GM12878 (cell line): ENCODE measurements at regions not wholly inside any gene's neighbourhood (a gene's known extent, or its start where the extent isn't known, plus 50 kb on each side); places are given as distances from the start of the nearest gene placed in this dataset.

Experiments used
- ATAC-seq: fragments of 200-7000 bp; cut with Tn5 transposase; 3 replicates; pipeline ENCODE4 v1.9.1; 2020; ENCODE audit warnings: mild to moderate bottlenecking, moderate library complexity
- BruUV-seq: library from RNA; stranded (reverse); fragments of 400-500 nt; replicated peaks from 2 replicates; lab custom pipeline; 2021; lab: Mats Ljungman, UMichigan
- CTCF ChIA-PET: fragments of 300-600 bp; sonication (Branson Sonifier 250); formaldehyde crosslinking; extraction: SDS; loops from one replicate; lab custom pipeline; 2021; ENCODE audit warnings: inconsistent platforms; lab: Yijun Ruan, JAX
- POLR2A ChIA-PET: fragments of 350-600 bp; formaldehyde crosslinking; extraction: SDS; loops from one replicate; lab custom pipeline; 2021; ENCODE audit warnings: inconsistent platforms; lab: Charles Lee
- RAD21 ChIA-PET: fragments of 300-600 bp; sonication (Branson Sonifier 250); formaldehyde crosslinking; loops from one replicate; lab custom pipeline; 2023; ENCODE audit warnings: antibody characterized with exemption; ENCODE audit not compliant: unreplicated experiment; lab: Charles Lee
- SMC1A ChIA-PET: fragments of 300-600 bp; sonication (Branson Sonifier 250); formaldehyde crosslinking; loops from one replicate; lab custom pipeline; 2023; ENCODE audit not compliant: unreplicated experiment, uncharacterized antibody; lab: Charles Lee
- DNase-seq: peaks from one replicate; pipeline ENCODE4 v3.0.0-alpha.2; 2011; ENCODE audit warnings: low read depth, low spot score
- FAIRE-seq: peaks from 3 replicates; lab custom pipeline; 2011; peaks lifted over from hg19 to GRCh38; lab: Jason Lieb, UNC
- H2AFZ ChIP-seq: 2 replicates; pipeline ENCODE4 v1.6.0; 2011; ENCODE audit warnings: low read depth, low read length, control low read depth; ENCODE audit not compliant: control insufficient read depth
- H3K27ac ChIP-seq: 2 replicates; pipeline ENCODE4 v1.5.1; 2011; ENCODE audit warnings: control low read depth; ENCODE audit not compliant: control insufficient read depth, insufficient read depth
- H3K27me3 ChIP-seq, 2 experiments: replicated peaks in 1 of 2; 2 replicates each; pipeline versions ENCODE4 v1.6.0 to v1.6.1; 2011; ENCODE audit warnings: low read length in 1 of 2; ENCODE audit not compliant: control insufficient read depth in 2 of 2, insufficient read depth in 2 of 2
- H3K36me3 ChIP-seq, 2 experiments: 2 replicates each; pipeline ENCODE4 v1.5.1; 2011; ENCODE audit warnings: low read length in 1 of 2; ENCODE audit not compliant: control insufficient read depth in 2 of 2, insufficient read depth in 2 of 2
- H3K4me1 ChIP-seq: 2 replicates; pipeline ENCODE4 v1.6.1; 2011; ENCODE audit warnings: mild to moderate bottlenecking, low read length, moderate library complexity, mixed read lengths; ENCODE audit not compliant: control insufficient read depth, insufficient read depth
- H3K4me2 ChIP-seq: 2 replicates; pipeline ENCODE4 v1.6.0; 2011; ENCODE audit warnings: control low read depth; ENCODE audit not compliant: control insufficient read depth, insufficient read depth
- H3K4me3 ChIP-seq: fragments of 200-600 bp; sonication (generic); 2 replicates; pipeline ENCODE4 v1.5.1; 2016
- H3K79me2 ChIP-seq: 2 replicates; pipeline ENCODE4 v1.6.0; 2011; ENCODE audit warnings: low read length; ENCODE audit not compliant: control insufficient read depth, insufficient read depth
- H3K9ac ChIP-seq: 2 replicates; pipeline ENCODE4 v1.8.0; 2011; ENCODE audit warnings: low read length, control low read depth, mixed read lengths; ENCODE audit not compliant: control insufficient read depth, insufficient read depth
- H3K9me3 ChIP-seq: replicated peaks from 3 replicates; pipeline ENCODE4 v1.5.1; 2011; ENCODE audit warnings: mild to moderate bottlenecking, low read length; ENCODE audit not compliant: control insufficient read depth, insufficient read depth
- H4K20me1 ChIP-seq: 2 replicates; pipeline ENCODE4 v1.6.0; 2011; ENCODE audit not compliant: control insufficient read depth, insufficient read depth
- ATF7 ChIP-seq: fragments of 450-650 bp; IDR thresholded peaks from 2 replicates; pipeline ENCODE4 v1.6.1; 2016; ENCODE audit warnings: low read depth, mild to moderate bottlenecking
- BHLHE40 ChIP-seq, 2 experiments: fragments of 450-650 bp in 1 of 2; IDR thresholded peaks; 2 replicates each; pipeline ENCODE4 v1.6.1; 2011 to 2017; ENCODE audit warnings: low read depth in 2 of 2, borderline replicate concordance in 1 of 2, improper control_type of control experiment in 1 of 2, low read length in 1 of 2, mild to moderate bottlenecking in 1 of 2
- IKZF1 ChIP-seq: fragments of 450-650 bp; conservative IDR thresholded peaks from 2 replicates; pipeline ENCODE4 v1.6.1; 2017; ENCODE audit warnings: antibody characterized with exemption, mild to moderate bottlenecking
- IKZF2 ChIP-seq, 2 experiments: fragments of 450-650 bp; IDR thresholded peaks; 2 replicates each; pipeline ENCODE4 v1.6.1; 2017; ENCODE audit warnings: mild to moderate bottlenecking in 2 of 2, moderate library complexity in 2 of 2
- MTA2 ChIP-seq: fragments of 450-650 bp; IDR thresholded peaks from 2 replicates; pipeline ENCODE4 v1.6.1; 2016; ENCODE audit warnings: low read depth, mild to moderate bottlenecking, moderate library complexity
- POLR2A ChIP-seq: IDR thresholded peaks from 2 replicates; pipeline ENCODE4 v1.6.1; 2011; ENCODE audit warnings: low read depth, mild to moderate bottlenecking, low read length
- POLR2AphosphoS2 ChIP-seq: IDR thresholded peaks from 2 replicates; pipeline ENCODE4 v1.6.1; 2011; ENCODE audit warnings: low read depth, mild to moderate bottlenecking, low read length, improper control_type of control experiment, moderate library complexity
- RAD51 ChIP-seq: fragments of 450-650 bp; IDR thresholded peaks from 2 replicates; pipeline ENCODE4 v1.6.1; 2016; ENCODE audit warnings: moderate library complexity, mild to moderate bottlenecking, inconsistent platforms
- SREBF2 ChIP-seq: IDR thresholded peaks from 2 replicates; pipeline ENCODE4 v1.6.1; 2012; ENCODE audit warnings: mild to moderate bottlenecking, low read length
- SUPT20H ChIP-seq: IDR thresholded peaks from 2 replicates; pipeline ENCODE4 v1.6.1; 2011; ENCODE audit warnings: low read depth, mild to moderate bottlenecking, low read length, moderate library complexity, borderline replicate concordance; ENCODE audit not compliant: control insufficient read depth
- ZBED1 ChIP-seq: IDR thresholded peaks from 2 replicates; pipeline ENCODE4 v1.6.1; 2016; ENCODE audit warnings: borderline replicate concordance
- ZNF687 ChIP-seq: fragments of 450-650 bp; IDR thresholded peaks from 2 replicates; pipeline ENCODE4 v1.6.1; 2017; ENCODE audit warnings: mild to moderate bottlenecking, moderate library complexity
- WGBS: methylation state at CpG from one replicate; pipeline ENCODE4 v1.1.6; 2016; ENCODE audit warnings: low lambda C conversion rate; ENCODE audit not compliant: insufficient replicate concordance, insufficient coverage; ENCODE audit errors: missing lambda C conversion rate; 5-methylcytosine and 5-hydroxymethylcytosine counted together
- in situ Hi-C: fragments of 300-500 bp; cut with MboI; formaldehyde crosslinking; loops from 9 replicates; pipeline ENCODE4 v1.14.3; 2018; ENCODE audit warnings: mixed read lengths
- intact Hi-C: fragments of 100-400 bp; cut with micrococcal nuclease; formaldehyde crosslinking; loops from one replicate; pipeline ENCODE4 v1.14.2; 2022; ENCODE audit not compliant: unreplicated experiment
- TF ChIP-seq, protein P1 (sequence below): IDR thresholded peaks from 2 replicates; pipeline ENCODE4 v1.6.1; 2011; ENCODE audit warnings: low read depth, mild to moderate bottlenecking, low read length, moderate library complexity, borderline replicate concordance; ENCODE audit errors: extremely low read depth
- TF ChIP-seq, protein P2 (sequence below): fragments of 450-650 bp; IDR thresholded peaks from 2 replicates; pipeline ENCODE4 v1.6.1; 2017; ENCODE audit warnings: low read depth, mild to moderate bottlenecking, moderate library complexity

DNA sequence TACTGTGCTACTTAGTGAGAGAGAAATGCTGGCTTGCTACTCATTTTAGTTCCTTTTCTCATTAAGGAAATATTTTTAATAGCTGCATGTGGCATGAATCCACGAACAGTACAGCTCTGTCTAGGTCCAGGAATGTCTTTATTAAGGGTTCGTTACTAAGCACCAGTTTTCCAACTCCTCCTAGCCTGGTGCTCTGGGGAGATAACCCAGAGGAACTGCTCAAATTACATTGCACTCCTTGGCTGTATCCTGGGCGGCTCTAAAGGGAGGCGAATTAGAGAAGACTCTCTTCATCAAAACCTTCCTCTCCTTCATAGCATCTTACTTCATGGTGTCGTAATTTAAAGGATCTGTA, 101.3 kb downstream of the PPM1A start (continued):
- TF ChIP-seq, protein P1, sequence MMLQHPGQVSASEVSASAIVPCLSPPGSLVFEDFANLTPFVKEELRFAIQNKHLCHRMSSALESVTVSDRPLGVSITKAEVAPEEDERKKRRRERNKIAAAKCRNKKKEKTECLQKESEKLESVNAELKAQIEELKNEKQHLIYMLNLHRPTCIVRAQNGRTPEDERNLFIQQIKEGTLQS = no peak
- no peak for TF ChIP-seq SUPT20H
- no peak for TF ChIP-seq POLR2A
- TF ChIP-seq, all 136 proteins: peak for 0

DNA sequence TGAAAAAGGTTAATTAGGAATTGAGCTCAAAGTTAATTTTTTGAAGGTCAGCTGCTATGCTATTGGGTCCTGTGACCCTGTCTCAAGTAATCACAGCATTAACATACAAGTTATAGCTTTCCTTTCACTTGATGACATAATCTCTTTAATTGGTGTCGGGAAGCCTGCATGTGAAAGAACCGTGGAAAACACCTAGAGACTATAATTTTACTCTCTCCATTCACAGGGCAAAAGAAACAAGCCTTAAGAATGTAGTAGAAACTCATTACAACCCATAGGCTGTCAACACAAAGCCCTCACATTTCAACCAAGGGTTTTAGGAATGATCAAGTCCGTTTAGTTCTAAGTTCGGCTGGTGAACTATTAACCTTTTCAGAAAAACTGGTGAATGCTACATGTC, 104.4 kb downstream of the PPM1A start:
- Histone ChIP-seq H3K36me3 (no peaks in the 10 kb centered on the region), H3K4me2 (no peak overlapping the region), H3K4me3 (no peak overlapping the region), H3K9me3 (no peaks in the 10 kb centered on the region), H3K9ac (no peak overlapping the region), H3K79me2 (no peaks in the 10 kb centered on the region), H3K27me3 (no peaks in the 10 kb centered on the region), H3K4me1 (no peaks in the 10 kb centered on the region), H4K20me1 (no peaks in the 10 kb centered on the region), H3K27ac (no peak overlapping the region), H2AFZ (peak overlapping the region; percentile 11; the same call in 1 of the 2 replicates)
- intact Hi-C loops (no loop called here), in situ Hi-C loops (loop anchor here (10.0 kb wide), 1 partner anchor 901 kb away; no protein-coding TSS in a partner anchor)
- ChIA-PET RAD21 (interaction anchor here (1.0 to 1.6 kb wide), 4 partner anchors 22 to 204 kb away, joined by 3 to 5 read pairs (median 4); no protein-coding TSS in a partner anchor), SMC1A (interaction anchor here (0.6 to 6.3 kb wide), 6 partner anchors 10 to 214 kb away, joined by 3 to 105 read pairs (median 4); no protein-coding TSS in a partner anchor), CTCF (interaction anchor here (1.0 to 8.5 kb wide), 7 partner anchors 20 to 265 kb away, joined by 3 to 170 read pairs (median 5); no protein-coding TSS in a partner anchor), POLR2A (interaction anchor here (0.5 to 1.3 kb wide), 2 partner anchors 85 to 204 kb away, joined by 3 to 5 read pairs; no protein-coding TSS in a partner anchor)
- FAIRE-seq (no peak), ATAC-seq (peak; percentile 78), DNase-seq (no peak)
- TF ChIP-seq IKZF1 (peak; percentile 41), MTA2 (peak; percentile 66), ZBED1 (no peak), POLR2AphosphoS2 (no peak), ATF7 (peak; percentile 91), RAD51 (peak; percentile 45; the same call in 1 of the 2 replicates), ZNF687 (0 out of 2 replicates have a peak, but pooled peaks have one; percentile 7), SREBF2 (no peak), SUPT20H (no peak), IKZF2 (IDR thresholded peaks at IDR 0.05) (peak; percentile 20 to 39; a peak in 2 of 4 replicates), BHLHE40 (IDR thresholded peaks at IDR 0.05; ENCODE audit: borderline replicate concordance in 1 of 2, low read depth in 2 of 2, low read length in 1 of 2) (0 out of 4 replicates have a peak, but pooled peaks of 1 of the 2 experiments have one; percentile 12)
- TF ChIP-seq, protein P2, sequence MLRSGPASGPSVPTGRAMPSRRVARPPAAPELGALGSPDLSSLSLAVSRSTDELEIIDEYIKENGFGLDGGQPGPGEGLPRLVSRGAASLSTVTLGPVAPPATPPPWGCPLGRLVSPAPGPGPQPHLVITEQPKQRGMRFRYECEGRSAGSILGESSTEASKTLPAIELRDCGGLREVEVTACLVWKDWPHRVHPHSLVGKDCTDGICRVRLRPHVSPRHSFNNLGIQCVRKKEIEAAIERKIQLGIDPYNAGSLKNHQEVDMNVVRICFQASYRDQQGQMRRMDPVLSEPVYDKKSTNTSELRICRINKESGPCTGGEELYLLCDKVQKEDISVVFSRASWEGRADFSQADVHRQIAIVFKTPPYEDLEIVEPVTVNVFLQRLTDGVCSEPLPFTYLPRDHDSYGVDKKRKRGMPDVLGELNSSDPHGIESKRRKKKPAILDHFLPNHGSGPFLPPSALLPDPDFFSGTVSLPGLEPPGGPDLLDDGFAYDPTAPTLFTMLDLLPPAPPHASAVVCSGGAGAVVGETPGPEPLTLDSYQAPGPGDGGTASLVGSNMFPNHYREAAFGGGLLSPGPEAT = 0 out of 2 replicates have a peak, but pooled peaks have one; percentile 24
- WGBS = 35% methylated on average over 4 of the region's 4 CpGs
- BruUV-seq = no TSS peak
